ENCODE measurements at regions not wholly inside any gene's neighbourhood (a gene's known extent, or its start where the extent isn't known, plus 50 kb on each side); places are given as distances from the start of the nearest gene placed in this dataset.

GRCh38 chr6:156175971-156176421 lies 601.2 kb upstream of the ARID1B start:
- TF ChIP-seq CTCF (IDR thresholded peaks at IDR 0.05): peak in 8 of 12 donors; percentile 13 to 47 (median 30)
- TF ChIP-seq POLR2A (IDR thresholded peaks at IDR 0.05): no peak
